ENCODE measurements at regions not wholly inside any gene's neighbourhood (a gene's known extent, or its start where the extent isn't known, plus 50 kb on each side); places are given as distances from the start of the nearest gene placed in this dataset.
A peak's percentile ranks its signal among the peaks of the same experiment; 100 is the strongest.

GRCh38 chr19:29439021-29439420, 86.8 kb upstream of the VSTM2B start:
- no peak for DNase-seq

GRCh38 chr19:29439688-29440550, 85.9 kb upstream of the VSTM2B start:
- no peak for DNase-seq

- DNase-seq: no peak
These were observed 83.7 kb upstream of the VSTM2B start for GRCh38 chr19:29442094-29442493.

- DNase-seq: no peak
These were observed 82.9 kb upstream of the VSTM2B start for GRCh38 chr19:29442910-29443309.

GRCh38 chr19:29445246-29445645, 80.5 kb upstream of the VSTM2B start:
- no peak for DNase-seq

- no peak for DNase-seq
These were observed 79.4 kb upstream of the VSTM2B start for GRCh38 chr19:29446361-29446760.

- no peak for DNase-seq
These were observed 77.7 kb upstream of the VSTM2B start for GRCh38 chr19:29448046-29448445.

- no peak for DNase-seq
These were observed 76.4 kb upstream of the VSTM2B start for GRCh38 chr19:29449371-29449770.

GRCh38 chr19:29450306-29450705, 75.5 kb upstream of the VSTM2B start:
- DNase-seq: no peak

- DNase-seq: no peak
These were observed 75.0 kb upstream of the VSTM2B start for GRCh38 chr19:29450812-29451211.

- DNase-seq: no peak
These were observed 71.7 kb upstream of the VSTM2B start for GRCh38 chr19:29454109-29454508.

GRCh38 chr19:29457413-29457812, 68.4 kb upstream of the VSTM2B start:
- no peak for DNase-seq

GRCh38 chr19:29467824-29468401, 57.9 kb upstream of the VSTM2B start:
- peak; percentile 17 for DNase-seq

GRCh38 chr19:29475469-29475868, 50.3 kb upstream of the VSTM2B start:
- no peak for DNase-seq
